HL-60 (cell line): ENCODE measurements at regions not wholly inside any gene's neighbourhood (a gene's known extent, or its start where the extent isn't known, plus 50 kb on each side); places are given as distances from the start of the nearest gene placed in this dataset.
A peak's percentile ranks its signal among the peaks of the same experiment; 100 is the strongest.

Source experiments
- DNase-seq, 2 experiments: peaks; one replicate each; pipeline ENCODE4 v3.0.0-alpha.2; 2010 to 2020; ENCODE audit warnings: low read depth in 1 of 2, low spot score in 1 of 2
- H3K27ac ChIP-seq: fragments of 250-450 bp; sonication (Bioruptor Pico); replicated peaks from 2 replicates; pipeline ENCODE4 v1.5.1; 2020; ENCODE audit warnings: mild to moderate bottlenecking, moderate library complexity
- H3K27me3 ChIP-seq: fragments of 250-450 bp; sonication (Bioruptor Pico); 2 replicates; pipeline ENCODE4 v1.5.1; 2021; ENCODE audit warnings: mild to moderate bottlenecking, moderate library complexity; ENCODE audit not compliant: insufficient read depth, poor library complexity, severe bottlenecking
- H3K4me3 ChIP-seq: replicated peaks from 2 replicates; pipeline ENCODE4 v1.5.1; 2011; ENCODE audit warnings: mild to moderate bottlenecking, control low read depth, low read length; ENCODE audit not compliant: insufficient read depth
- CTCF ChIP-seq: IDR thresholded peaks from one replicate; pipeline ENCODE4 v1.5.1; 2011; ENCODE audit warnings: low read length, control low read depth, inconsistent platforms; ENCODE audit not compliant: insufficient read depth
- GABPA ChIP-seq: IDR thresholded peaks from 2 replicates; pipeline ENCODE4 v1.6.1; 2012; ENCODE audit warnings: low read depth
- POLR2AphosphoS5 ChIP-seq: IDR thresholded peaks from 2 replicates; pipeline ENCODE4 v1.6.1; 2012; ENCODE audit warnings: low read depth
- REST ChIP-seq: IDR thresholded peaks from 2 replicates; pipeline ENCODE4 v1.6.1; 2012; ENCODE audit warnings: low read depth; ENCODE audit not compliant: insufficient replicate concordance
- SPI1 ChIP-seq: IDR thresholded peaks from 2 replicates; pipeline ENCODE4 v1.6.1; 2012; ENCODE audit warnings: low read depth, mild to moderate bottlenecking, borderline replicate concordance

- DNase-seq, result no peak
Observed at GRCh38 chr1:25066731-25067517, 136.8 kb upstream of the RUNX3 start.

GRCh38 chr1:25066256-25066655, 136.2 kb upstream of the RUNX3 start:
- Histone ChIP-seq H3K4me3 (no peak overlapping the region), H3K27me3 (no peaks in the 10 kb centered on the region), H3K27ac (no peak overlapping the region)
- DNase-seq, result no peak
- TF ChIP-seq REST (no peak), SPI1 (no peak), POLR2AphosphoS5 (no peak), CTCF (no peak), GABPA (no peak)

More at GRCh38 chr1:25066731-25067517, 136.8 kb upstream of the RUNX3 start:
- no peak overlapping the region for H3K27ac ChIP-seq
- TF ChIP-seq SPI1 (no peak), CTCF (no peak), GABPA (no peak), POLR2AphosphoS5 (no peak), REST (no peak)
- H3K4me3 ChIP-seq, result no peak overlapping the region
- no peaks in the 10 kb centered on the region for H3K27me3 ChIP-seq

GRCh38 chr1:25065795-25066238, 135.7 kb upstream of the RUNX3 start:
- TF ChIP-seq POLR2AphosphoS5, result no peak
- no peak for TF ChIP-seq GABPA
- TF ChIP-seq CTCF, result no peak
- no peak for TF ChIP-seq REST
- TF ChIP-seq SPI1, result no peak
- H3K27ac ChIP-seq, result peak overlapping the region; percentile 51
- DNase-seq, result peak in 1 of 2 experiments; percentile 43

More at GRCh38 chr1:25065795-25066238, 135.7 kb upstream of the RUNX3 start:
- no peak overlapping the region for H3K4me3 ChIP-seq
- H3K27me3 ChIP-seq, result no peaks in the 10 kb centered on the region
